HL-60 (cell line): ENCODE measurements at regions not wholly inside any gene's neighbourhood (a gene's known extent, or its start where the extent isn't known, plus 50 kb on each side); places are given as distances from the start of the nearest gene placed in this dataset.

ENCODE experiments used
- CTCF ChIP-seq: IDR thresholded peaks from one replicate; pipeline ENCODE4 v1.5.1; 2011; ENCODE audit warnings: low read length, control low read depth, inconsistent platforms; ENCODE audit not compliant: insufficient read depth
- GABPA ChIP-seq: IDR thresholded peaks from 2 replicates; pipeline ENCODE4 v1.6.1; 2012; ENCODE audit warnings: low read depth
- POLR2AphosphoS5 ChIP-seq: IDR thresholded peaks from 2 replicates; pipeline ENCODE4 v1.6.1; 2012; ENCODE audit warnings: low read depth
- REST ChIP-seq: IDR thresholded peaks from 2 replicates; pipeline ENCODE4 v1.6.1; 2012; ENCODE audit warnings: low read depth; ENCODE audit not compliant: insufficient replicate concordance
- SPI1 ChIP-seq: IDR thresholded peaks from 2 replicates; pipeline ENCODE4 v1.6.1; 2012; ENCODE audit warnings: low read depth, mild to moderate bottlenecking, borderline replicate concordance

GRCh38 chr5:68452286-68452685 lies 236.7 kb downstream of the PIK3R1 start:
- no peak for TF ChIP-seq CTCF
- no peak for TF ChIP-seq SPI1
- TF ChIP-seq GABPA = no peak
- TF ChIP-seq POLR2AphosphoS5 = no peak
- TF ChIP-seq REST = no peak
